GM21526 (cell line): ENCODE measurements at regions not wholly inside any gene's neighbourhood (a gene's known extent, or its start where the extent isn't known, plus 50 kb on each side); places are given as distances from the start of the nearest gene placed in this dataset.

ENCODE experiments used
- ATAC-seq: cut with Tn5 transposase; IDR thresholded peaks from one replicate; pipeline ENCODE4 v1.9.1; 2021; ENCODE audit warnings: moderate library complexity; ENCODE audit not compliant: unreplicated experiment, low FRiP score

DNA sequence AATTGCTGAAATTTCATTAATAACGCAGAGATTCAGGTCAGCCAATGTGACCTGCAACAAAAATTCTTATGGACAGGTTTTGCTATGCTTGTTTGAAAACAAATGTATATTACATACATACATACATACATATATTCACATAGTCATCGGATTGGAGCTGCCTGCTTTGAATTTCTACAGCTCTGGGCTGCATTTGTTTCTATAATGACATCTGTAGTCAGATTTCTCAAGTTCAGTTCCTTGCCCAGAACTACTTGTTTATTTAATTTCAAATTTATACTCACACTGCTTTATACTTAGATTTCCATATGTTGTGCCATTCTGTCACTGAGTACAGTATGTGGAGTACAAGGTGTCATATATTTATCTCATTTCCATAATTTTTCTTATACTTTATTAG, 2775.0 kb downstream of the PCDH9 start:
- ATAC-seq: no peak

GRCh38 chr13:64453831-64454230, 2776.3 kb downstream of the PCDH9 start:
- ATAC-seq: no peak

GRCh38 chr13:64446372-64446771, 2783.8 kb downstream of the PCDH9 start:
- no peak for ATAC-seq

DNA sequence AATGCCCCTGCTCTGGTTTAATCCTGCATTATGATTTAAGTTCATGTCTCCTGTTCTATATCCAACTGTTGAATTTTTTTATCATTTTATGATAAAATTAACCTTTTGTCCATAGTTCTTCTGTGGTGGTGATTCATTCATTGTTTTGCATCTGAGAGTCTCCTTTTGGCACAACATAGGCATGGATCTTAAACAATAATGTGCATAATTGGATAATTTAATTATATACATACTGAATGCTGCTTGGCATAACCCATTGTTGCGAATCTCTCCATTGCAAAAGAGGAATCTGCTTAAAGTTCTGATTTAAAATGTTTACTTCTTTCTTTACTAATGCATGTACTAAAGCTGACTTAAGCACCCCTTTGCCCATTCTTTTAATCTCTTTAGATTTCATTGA, 2788.4 kb downstream of the PCDH9 start:
- ATAC-seq: no peak

DNA sequence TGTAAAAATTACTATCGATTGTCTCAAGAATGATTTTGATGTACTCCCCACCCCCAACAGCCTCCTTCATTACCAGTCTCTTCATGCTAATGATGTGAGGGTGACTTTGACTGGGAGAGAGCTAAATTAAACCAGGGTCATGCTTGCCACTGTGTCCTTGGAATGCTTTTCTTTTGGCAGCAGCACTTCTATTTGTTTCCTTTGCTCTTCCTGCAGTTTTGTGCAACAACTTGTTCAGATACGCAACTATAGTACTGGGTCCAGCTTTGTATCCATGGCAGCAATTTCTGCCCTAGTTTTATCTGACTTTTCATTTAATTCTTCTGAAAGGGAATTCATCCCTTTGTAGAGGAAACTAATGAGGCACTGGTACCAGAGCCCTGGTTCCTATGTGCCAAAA, 2792.1 kb downstream of the PCDH9 start:
- no peak for ATAC-seq

- no peak for ATAC-seq
Observed at GRCh38 chr13:64429691-64430090, 2800.4 kb downstream of the PCDH9 start.

GRCh38 chr13:64428196-64428595, 2801.9 kb downstream of the PCDH9 start:
- no peak for ATAC-seq

- no peak for ATAC-seq
Observed at GRCh38 chr13:64423467-64423866, 2806.7 kb downstream of the PCDH9 start.

DNA sequence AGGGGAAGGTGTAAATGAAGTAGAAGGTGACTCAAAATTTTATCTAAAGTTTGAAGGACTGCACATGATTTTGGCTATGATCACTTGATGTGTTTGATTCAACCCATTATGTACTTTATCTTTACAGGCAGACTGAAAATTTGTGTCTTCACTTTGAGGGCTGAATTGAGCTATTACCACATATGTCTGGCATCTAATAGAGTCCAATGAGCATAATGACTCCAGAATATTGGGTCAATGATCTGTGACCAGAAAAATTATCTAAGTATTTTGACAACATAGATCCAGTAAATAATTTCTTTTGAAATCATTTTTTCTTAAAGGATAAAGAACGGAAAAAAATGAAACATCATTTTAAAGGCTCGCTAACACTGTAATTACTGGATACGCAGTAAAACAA, 2810.0 kb downstream of the PCDH9 start:
- ATAC-seq: no peak

- no peak for ATAC-seq
Observed at GRCh38 chr13:64417581-64417980, 2812.6 kb downstream of the PCDH9 start.

DNA sequence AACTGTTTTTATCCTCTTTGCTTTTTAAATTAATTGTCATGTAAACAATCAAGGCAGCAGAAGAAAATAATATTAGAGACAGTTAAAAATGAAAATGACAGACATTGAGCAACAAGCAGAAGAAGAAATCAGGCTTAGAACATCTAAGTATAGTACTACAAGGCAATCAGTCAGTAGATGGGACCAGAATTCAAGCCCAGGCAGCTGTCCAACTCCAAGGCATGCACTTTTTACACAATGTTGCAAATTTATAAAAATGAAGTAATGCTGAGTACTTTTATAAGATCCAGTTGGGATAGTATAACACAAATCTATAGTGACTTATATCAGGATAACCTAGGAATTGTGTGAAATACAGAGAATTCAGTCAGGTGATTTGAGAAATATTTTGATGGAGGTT, 2815.8 kb downstream of the PCDH9 start:
- ATAC-seq: no peak

- no peak for ATAC-seq
Observed at GRCh38 chr13:64413529-64413928, 2816.6 kb downstream of the PCDH9 start.

DNA sequence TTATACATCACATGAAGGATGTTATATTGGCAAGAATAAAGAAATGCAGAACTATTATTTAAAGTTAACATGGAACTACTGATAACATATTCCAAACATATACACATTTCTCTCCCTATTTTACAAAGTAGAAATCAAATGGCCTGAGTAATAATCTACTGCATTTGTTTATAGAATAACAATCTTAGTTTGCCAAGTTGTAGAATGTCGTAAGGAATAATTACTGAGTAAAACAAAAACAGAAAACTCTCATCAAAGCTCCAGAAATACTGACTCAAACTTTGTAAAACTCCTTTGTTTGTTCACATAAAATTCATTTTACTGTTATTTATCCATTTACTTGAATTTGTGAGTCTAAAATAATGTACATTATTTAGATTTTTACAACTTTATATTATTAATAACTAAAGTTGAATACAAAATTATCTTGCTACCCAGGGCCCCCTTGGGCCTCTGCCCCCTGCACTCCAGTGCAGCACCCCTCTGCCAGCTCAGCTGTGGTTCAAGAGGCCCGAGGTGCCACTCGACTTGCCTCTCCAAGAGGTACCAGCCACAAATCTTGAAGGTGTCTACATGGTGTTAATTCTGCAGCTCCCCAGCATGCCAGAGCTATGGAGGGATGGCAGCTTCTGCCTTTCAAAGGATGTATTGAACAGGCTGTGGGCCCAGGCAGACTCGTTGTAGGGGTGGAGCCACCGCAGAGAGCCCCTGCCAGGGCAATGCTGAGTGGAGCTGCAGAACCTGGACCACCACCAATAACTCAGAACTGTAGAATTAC, 2819.7 kb downstream of the PCDH9 start:
- no peak for ATAC-seq

GRCh38 chr13:64397701-64398100, 2832.4 kb downstream of the PCDH9 start:
- no peak for ATAC-seq

DNA sequence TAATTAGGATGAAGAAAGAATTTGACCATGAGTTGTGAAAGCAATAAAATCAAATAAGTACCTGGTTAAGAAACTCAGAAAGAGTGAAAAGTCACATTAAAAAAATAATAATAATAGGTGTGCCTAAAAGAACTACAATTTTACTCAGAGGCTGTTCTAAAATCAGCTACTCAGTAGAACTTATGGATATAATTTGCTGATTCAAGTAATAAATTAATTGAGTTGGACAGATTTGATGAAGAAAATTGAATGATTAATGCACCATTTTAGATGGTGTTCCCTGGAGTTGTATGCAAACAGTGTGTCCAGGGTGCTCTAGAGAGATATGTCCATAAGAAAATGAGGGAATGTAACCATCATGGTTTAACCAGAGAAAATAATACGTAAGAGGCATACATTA, 2852.5 kb downstream of the PCDH9 start:
- ATAC-seq: no peak

DNA sequence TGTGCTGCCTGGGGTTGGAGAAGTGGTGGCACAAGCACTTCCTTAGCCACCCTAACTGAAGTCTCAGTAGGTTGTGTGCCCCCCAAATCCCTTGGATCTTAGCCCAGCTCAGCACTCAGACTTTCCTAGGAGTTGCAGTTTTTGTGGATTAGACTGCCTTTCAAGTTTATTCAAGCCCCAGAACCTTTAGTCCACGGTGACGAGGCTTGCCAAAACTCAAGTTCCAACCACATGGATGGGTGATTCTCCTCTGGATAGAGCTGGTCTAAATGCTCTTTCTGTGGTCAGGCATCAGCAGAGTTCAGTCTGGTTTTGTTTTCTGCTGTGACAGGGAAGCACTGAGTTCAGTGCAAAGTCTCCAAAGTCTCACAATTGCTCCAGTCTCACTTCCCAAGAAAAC, 2858.7 kb downstream of the PCDH9 start:
- no peak for ATAC-seq

DNA sequence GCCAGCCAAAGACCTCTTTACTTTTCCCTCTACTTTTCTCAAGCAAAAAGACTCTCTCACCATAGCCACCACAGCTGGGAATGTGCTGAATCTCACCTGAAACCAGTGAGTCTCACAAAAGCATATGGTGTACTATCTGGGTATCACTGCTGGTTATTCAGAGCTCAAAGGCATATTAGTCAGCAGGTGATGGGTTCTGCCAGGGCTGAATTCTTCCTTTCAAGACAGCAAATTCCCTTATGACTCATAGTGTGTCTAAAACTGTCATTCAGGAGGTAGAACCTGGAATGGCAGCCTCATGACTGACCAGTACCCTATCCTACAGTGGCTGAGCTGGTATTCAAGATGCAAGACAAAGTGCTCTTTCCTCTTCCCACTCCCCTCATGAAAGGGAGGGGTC, 2859.1 kb downstream of the PCDH9 start:
- no peak for ATAC-seq

GRCh38 chr13:64369121-64369520, 2861.0 kb downstream of the PCDH9 start:
- no peak for ATAC-seq

- ATAC-seq: no peak
Observed at GRCh38 chr13:64362564-64362963, 2867.6 kb downstream of the PCDH9 start.

GRCh38 chr13:64347664-64348063, 2882.5 kb downstream of the PCDH9 start:
- no peak for ATAC-seq

GRCh38 chr13:64339373-64340063, 2890.6 kb downstream of the PCDH9 start:
- no peak for ATAC-seq

DNA sequence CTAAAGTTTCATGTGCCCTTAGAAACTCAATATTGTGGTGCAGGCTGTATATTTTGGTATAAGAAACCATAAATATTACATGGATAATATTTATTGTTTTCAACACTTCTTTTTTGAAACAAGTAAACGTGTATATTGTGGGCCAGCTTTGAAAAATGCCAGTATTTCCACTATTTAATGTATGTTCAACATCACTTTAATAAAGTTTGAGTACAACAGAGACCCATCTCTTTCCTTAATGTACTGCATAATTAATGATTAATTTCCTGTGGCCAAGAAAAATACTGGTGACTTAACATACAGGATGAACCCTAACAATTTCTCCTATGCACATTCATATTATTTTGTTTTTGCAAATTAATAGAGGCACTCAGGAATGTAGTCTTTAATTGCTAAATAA, 2891.5 kb downstream of the PCDH9 start:
- ATAC-seq: no peak
